B cell (primary cell): ENCODE measurements at regions not wholly inside any gene's neighbourhood (a gene's known extent, or its start where the extent isn't known, plus 50 kb on each side); places are given as distances from the start of the nearest gene placed in this dataset.

Source experiments
- CTCF ChIP-seq: fragments of 200-600 bp; IDR thresholded peaks from one replicate; pipeline ENCODE4 v1.8.0; 2022; ENCODE audit warnings: antibody characterized with exemption, mild to moderate bottlenecking
- EZH2 ChIP-seq: IDR thresholded peaks from 2 replicates; pipeline ENCODE4 v1.6.1; 2012; ENCODE audit warnings: borderline replicate concordance, low read depth, mild to moderate bottlenecking, moderate library complexity, low read length; ENCODE audit not compliant: insufficient read depth, poor library complexity, severe bottlenecking

DNA sequence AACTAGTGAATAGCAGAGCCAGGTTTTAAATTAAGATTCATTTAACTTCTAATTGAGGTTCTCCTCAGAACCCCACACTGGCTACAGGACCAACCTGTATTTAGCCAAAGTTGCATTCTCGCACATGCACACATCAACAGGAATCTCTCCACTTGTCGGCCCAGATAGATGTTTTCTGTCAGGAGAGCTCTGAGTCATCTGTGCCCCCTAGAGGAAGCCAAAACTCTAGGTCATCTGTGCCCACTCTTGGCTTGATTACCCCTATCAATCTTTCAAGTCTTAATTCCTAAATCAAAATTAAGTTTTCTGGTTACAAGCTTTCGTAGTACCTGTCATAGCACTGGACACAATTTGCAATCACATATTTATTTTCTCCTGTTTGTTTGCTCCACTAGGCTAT, 104.9 kb upstream of the EOMES start:
- TF ChIP-seq EZH2 (no peak), CTCF (no peak)
